ENCODE measurements at regions not wholly inside any gene's neighbourhood (a gene's known extent, or its start where the extent isn't known, plus 50 kb on each side); places are given as distances from the start of the nearest gene placed in this dataset.
A peak's percentile ranks its signal among the peaks of the same experiment; 100 is the strongest.

GRCh38 chr15:31867536-31868442 is 162.5 kb upstream of the CHRNA7 start:
- BruUV-seq (replicated peaks): no TSS peak
- Histone ChIP-seq H3K9me1 (replicated peaks; ENCODE audit: control insufficient read depth, extremely low read depth, insufficient read depth, low read length) (no peaks in the 10 kb centered on the region), H3K9me3 (replicated peaks; ENCODE audit: control insufficient read depth, insufficient read depth, low read length) (no peaks in the 10 kb centered on the region), H3K36me3 (ENCODE audit: control insufficient read depth in 2 of 2, extremely low read depth in 1 of 2, insufficient read depth in 2 of 2, low read length in 2 of 2) (no peaks in the 10 kb centered on the region), H3K27ac (ENCODE audit: insufficient read depth, low read depth, low read length) (no peak overlapping the region), H3K4me2 (ENCODE audit: insufficient read depth, low read length) (no peak overlapping the region), H3K9ac (replicated peaks; ENCODE audit: extremely low read depth, insufficient read depth, low read length) (no peak overlapping the region), H3K4me3 (replicated peaks in 1 of 3; ENCODE audit: insufficient read depth in 1 of 3, low read depth in 1 of 3, low read length in 3 of 3) (no peak overlapping the region), H3K79me2 (ENCODE audit: control insufficient read depth, insufficient read depth, low read length) (no peaks in the 10 kb centered on the region), H4K20me1 (replicated peaks; ENCODE audit: control insufficient read depth, extremely low read depth, insufficient read depth, low read length) (no peaks in the 10 kb centered on the region), H3K4me1 (ENCODE audit: control insufficient read depth, extremely low read depth, insufficient read depth, low read length) (peaks cover 3% of the 10 kb centered on the region), H3K27me3 (ENCODE audit: control insufficient read depth in 2 of 2, insufficient read depth in 2 of 2, low read length in 2 of 2) (peaks cover 8 to 9% of the 10 kb centered on the region in 2 experiments), H2AFZ (ENCODE audit: low read depth, low read length) (no peak overlapping the region)
- FAIRE-seq (peak; percentile 63), DNase-seq (ENCODE audit: low read depth, low spot score) (peak; percentile 48)
- intact Hi-C loops (cut with micrococcal nuclease): loop anchor here (10.0 kb wide), 1 partner anchor 543 kb away; the partner anchor contains the start of gene KLF13
- ChIA-PET CTCF (interaction anchor here (0.6 to 1.0 kb wide), 7 partner anchors 9 to 631 kb away, joined by 3 to 6 read pairs (median 3); no protein-coding TSS in a partner anchor), POLR2A (no interaction called here)
- dilution Hi-C loops (cut with MboI; ENCODE audit: extremely low pct_ligation_motif_present, low sequenced_read_pairs): no loop called here
- TF ChIP-seq, protein P1, sequence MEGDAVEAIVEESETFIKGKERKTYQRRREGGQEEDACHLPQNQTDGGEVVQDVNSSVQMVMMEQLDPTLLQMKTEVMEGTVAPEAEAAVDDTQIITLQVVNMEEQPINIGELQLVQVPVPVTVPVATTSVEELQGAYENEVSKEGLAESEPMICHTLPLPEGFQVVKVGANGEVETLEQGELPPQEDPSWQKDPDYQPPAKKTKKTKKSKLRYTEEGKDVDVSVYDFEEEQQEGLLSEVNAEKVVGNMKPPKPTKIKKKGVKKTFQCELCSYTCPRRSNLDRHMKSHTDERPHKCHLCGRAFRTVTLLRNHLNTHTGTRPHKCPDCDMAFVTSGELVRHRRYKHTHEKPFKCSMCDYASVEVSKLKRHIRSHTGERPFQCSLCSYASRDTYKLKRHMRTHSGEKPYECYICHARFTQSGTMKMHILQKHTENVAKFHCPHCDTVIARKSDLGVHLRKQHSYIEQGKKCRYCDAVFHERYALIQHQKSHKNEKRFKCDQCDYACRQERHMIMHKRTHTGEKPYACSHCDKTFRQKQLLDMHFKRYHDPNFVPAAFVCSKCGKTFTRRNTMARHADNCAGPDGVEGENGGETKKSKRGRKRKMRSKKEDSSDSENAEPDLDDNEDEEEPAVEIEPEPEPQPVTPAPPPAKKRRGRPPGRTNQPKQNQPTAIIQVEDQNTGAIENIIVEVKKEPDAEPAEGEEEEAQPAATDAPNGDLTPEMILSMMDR (IDR thresholded peaks at IDR 0.05; ENCODE audit: extremely low read depth in 1 of 2, insufficient read depth in 1 of 2, low read depth in 1 of 2, low read length in 2 of 2): peak; percentile 71 to 80
- no peak for TF ChIP-seq POLR2AphosphoS5 (IDR thresholded peaks at IDR 0.05; ENCODE audit: insufficient read depth, low read depth, low read length)

GRCh38 chr15:31869686-31870307 is 160.5 kb upstream of the CHRNA7 start:
- no peaks in the 10 kb centered on the region for H3K36me3 ChIP-seq (ENCODE audit: control insufficient read depth in 2 of 2, extremely low read depth in 1 of 2, insufficient read depth in 2 of 2, low read length in 2 of 2)
- H2AFZ ChIP-seq (ENCODE audit: low read depth, low read length): no peak overlapping the region
- H3K9ac ChIP-seq (replicated peaks; ENCODE audit: extremely low read depth, insufficient read depth, low read length): no peak overlapping the region
- peaks cover 3% of the 10 kb centered on the region for H3K4me1 ChIP-seq (ENCODE audit: control insufficient read depth, extremely low read depth, insufficient read depth, low read length)
- ChIA-PET POLR2A (no interaction called here), CTCF (no interaction called here)
- no peaks in the 10 kb centered on the region for H3K9me1 ChIP-seq (replicated peaks; ENCODE audit: control insufficient read depth, extremely low read depth, insufficient read depth, low read length)
- intact Hi-C loops (cut with micrococcal nuclease) (loop anchor here (10.0 kb wide), 1 partner anchor 545 kb away; the partner anchor contains the start of gene KLF13), dilution Hi-C loops (cut with MboI; ENCODE audit: extremely low pct_ligation_motif_present, low sequenced_read_pairs) (no loop called here)
- no peaks in the 10 kb centered on the region for H3K9me3 ChIP-seq (replicated peaks; ENCODE audit: control insufficient read depth, insufficient read depth, low read length)
- no peak overlapping the region for H3K27ac ChIP-seq (ENCODE audit: insufficient read depth, low read depth, low read length)
- H3K4me3 ChIP-seq (replicated peaks in 1 of 3; ENCODE audit: insufficient read depth in 1 of 3, low read depth in 1 of 3, low read length in 3 of 3): peak overlapping the region in 1 of 3 experiments; percentile 53
- no peak for TF ChIP-seq GATA2 (IDR thresholded peaks at IDR 0.05; ENCODE audit: insufficient read depth, insufficient read length, low read depth, low read length)
- no peak for TF ChIP-seq MAX (IDR thresholded peaks at IDR 0.05; ENCODE audit: insufficient read depth, insufficient read length)
- no peak for TF ChIP-seq FOS (IDR thresholded peaks at IDR 0.05; ENCODE audit: borderline replicate concordance, insufficient read depth, low read length)
- peak; percentile 7 for TF ChIP-seq EZH2 (IDR thresholded peaks at IDR 0.05; ENCODE audit: borderline replicate concordance, low read depth, low read length, severe bottlenecking)
- BruUV-seq (replicated peaks): no TSS peak
- FAIRE-seq (no peak), DNase-seq (ENCODE audit: low read depth, low spot score) (no peak)
- H3K27me3 ChIP-seq (ENCODE audit: control insufficient read depth in 2 of 2, insufficient read depth in 2 of 2, low read length in 2 of 2): peaks cover 8 to 9% of the 10 kb centered on the region in 2 experiments
- no peaks in the 10 kb centered on the region for H4K20me1 ChIP-seq (replicated peaks; ENCODE audit: control insufficient read depth, extremely low read depth, insufficient read depth, low read length)
- no peaks in the 10 kb centered on the region for H3K79me2 ChIP-seq (ENCODE audit: control insufficient read depth, insufficient read depth, low read length)
- no peak overlapping the region for H3K4me2 ChIP-seq (ENCODE audit: insufficient read depth, low read length)

Measured in endothelial cell of umbilical vein (primary cell).